CD4-positive, alpha-beta T cell treated with Interleukin-6 at 100 ng/mL for 8 hours (primary cell): ENCODE measurements at regions not wholly inside any gene's neighbourhood (a gene's known extent, or its start where the extent isn't known, plus 50 kb on each side); places are given as distances from the start of the nearest gene placed in this dataset.

Experiments used
- DNase-seq: peaks from one replicate; pipeline ENCODE4 v3.0.0-alpha.2; 2020; ENCODE audit warnings: mixed read lengths, low spot score

DNA sequence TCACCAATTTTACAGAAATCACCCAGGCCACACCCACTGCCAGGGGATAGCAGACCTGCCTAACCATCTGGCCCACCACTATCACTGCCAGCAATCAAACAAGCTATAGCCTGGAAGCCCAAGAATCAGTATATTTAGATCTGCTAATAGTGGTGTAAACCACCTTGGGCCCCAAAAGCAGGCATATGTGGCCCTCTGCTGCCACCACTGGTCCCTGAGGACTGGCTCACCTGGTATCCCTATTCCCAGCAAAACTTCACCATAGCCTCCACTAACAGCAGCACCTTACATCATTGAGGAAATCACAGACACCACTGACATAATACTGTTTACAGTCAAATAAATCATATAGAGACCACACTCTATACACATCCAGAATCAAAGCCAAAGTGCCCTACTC lies 880.4 kb upstream of the MAN1A1 start:
- no peak for DNase-seq

DNA sequence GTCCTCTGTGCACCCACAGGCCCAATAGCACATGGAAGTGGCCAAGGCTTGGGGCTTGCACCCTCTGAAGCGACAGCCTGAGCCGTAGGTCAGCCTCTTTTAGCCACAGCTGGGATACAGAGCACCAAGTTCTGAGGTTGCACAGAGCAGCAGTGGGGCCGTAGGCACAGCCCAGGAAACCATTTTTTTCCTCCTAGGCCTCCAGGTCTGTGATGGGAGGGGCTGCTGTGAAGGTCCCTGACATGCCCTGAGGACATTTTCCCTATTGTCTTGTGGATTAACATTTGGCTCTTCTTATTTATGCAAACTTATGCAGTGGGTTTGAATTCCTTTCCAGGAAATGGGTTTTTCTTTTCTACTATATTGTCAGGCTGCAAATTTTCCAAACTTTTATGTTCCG lies 878.7 kb upstream of the MAN1A1 start:
- no peak for DNase-seq

DNA sequence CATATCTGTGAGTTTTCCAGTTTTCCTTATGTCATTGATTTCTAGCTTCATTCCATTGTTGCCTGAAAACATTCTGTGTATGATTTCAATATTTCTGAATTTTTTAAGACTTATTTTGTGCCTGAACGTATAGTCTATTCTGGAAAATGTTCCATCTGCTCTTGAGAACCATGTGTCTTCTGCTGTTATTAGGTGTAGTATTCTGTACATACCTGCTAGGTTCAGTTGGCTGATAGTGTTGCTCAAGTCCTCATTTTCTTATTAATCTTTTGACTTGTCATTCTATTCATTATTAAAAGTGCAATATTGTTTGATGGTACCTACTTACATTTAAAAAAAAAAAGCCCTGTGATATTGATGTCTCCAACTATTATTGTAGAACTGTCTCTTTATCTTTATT lies 869.8 kb upstream of the MAN1A1 start:
- no peak for DNase-seq

DNA sequence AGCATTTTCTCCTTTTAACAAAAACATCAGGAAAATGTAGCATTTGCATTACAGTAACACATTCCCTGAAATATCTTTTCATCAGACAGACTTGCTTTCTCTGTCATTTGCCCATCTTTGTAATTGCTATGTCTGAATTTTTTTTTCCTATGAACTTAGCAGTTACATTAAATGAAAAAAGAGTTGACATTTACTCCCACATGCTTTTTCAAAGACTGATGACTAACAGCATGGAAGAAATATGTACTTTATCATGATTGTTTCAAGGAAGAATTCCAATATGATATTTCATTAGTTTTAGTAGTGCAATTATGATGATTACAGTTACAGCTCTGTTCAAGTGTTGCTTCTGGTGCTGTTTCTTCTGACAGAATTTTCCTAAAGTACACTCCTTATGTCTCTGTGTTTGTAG lies 864.5 kb upstream of the MAN1A1 start:
- DNase-seq, result no peak

DNA sequence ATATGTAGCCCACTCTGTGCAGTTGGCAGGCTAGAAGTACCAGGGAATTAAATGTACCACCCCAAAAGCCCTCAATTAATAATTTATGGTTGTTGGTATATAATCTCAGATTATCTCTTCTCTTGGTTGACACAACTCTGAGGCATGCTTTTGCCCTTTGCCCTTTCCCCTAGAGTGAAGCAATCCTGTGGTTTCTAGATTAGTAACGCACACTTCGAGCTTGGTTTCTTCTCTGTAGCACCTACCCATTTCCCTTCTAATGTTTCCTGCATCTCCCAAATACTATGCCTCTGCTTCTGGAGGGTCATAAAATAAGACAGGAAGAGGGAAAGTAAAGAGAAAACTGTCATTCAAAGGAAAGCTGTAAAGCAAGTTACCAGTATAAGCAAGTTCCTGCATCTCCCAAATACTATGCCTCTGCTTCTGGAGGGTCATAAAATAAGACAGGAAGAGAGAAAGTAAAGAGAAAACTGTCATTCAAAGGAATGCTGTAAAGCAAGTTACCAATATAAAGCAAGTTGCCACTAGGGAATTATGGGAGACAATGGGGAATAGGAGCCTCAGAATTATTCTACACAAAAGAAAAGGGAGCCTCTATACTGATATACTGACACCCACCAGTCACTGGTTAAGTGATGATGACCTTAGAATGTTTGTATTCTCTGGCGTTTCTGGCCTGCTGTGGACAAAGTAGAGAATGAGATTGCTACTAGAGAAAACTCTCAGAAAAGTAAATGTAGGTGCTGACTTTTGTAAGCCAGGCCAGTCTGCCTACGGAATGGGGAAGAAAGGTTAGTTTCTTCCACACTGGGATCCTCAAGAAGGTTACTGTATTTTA lies 862.6 kb upstream of the MAN1A1 start:
- no peak for DNase-seq

DNA sequence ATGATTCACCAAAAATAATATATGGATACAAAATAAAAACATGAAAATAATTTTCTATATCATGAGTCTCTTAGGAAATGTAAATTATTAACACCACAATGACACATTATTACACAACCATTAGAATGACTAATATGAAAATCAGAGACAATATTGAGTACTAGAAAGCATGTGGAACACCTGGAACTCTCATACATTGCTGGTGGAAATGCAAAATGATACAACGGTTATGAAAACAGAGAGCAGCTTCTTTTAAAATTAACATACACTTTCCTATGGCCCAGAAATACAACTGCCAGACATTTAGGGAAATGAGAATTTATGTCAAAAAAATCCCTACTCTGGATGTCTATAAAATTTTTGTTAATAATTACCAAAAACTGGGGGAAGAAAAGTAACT lies 853.3 kb upstream of the MAN1A1 start:
- DNase-seq, result no peak

DNA sequence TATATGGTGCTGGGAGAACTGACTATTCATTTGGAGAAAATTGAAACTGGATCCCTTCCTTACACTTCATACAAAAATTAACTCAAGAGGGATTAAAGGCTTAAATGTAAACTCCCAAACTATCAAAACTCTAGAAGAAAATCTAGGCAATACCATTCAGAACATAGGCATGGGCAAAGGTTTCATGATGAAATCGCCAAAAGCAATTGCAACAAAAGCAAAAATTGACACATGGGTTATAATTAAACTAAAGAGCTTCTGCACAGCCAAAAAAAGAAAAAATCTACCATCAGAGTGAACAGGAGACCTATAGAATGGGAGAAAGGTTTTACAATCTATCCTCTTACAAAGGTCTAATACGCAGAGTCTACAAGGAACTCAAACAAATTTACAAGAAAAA lies 851.3 kb upstream of the MAN1A1 start:
- no peak for DNase-seq

DNA sequence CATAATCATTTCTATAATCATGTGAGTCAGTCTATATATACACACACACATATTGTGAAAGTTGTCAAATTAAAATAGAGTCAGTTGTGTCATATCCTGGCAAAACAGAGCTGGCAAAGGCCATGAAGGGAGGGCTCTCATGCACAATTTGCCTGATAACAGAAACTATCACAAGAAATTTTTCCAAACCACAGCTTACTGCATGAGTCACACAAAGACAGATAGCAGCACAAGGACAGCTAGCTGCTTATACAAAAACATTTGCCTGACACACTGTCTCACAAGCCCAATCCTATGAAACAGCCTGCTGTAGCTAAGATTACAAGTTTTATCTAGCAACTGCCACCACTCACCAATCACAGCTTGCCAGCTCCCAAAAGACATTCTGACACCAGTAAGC lies 848.5 kb upstream of the MAN1A1 start:
- DNase-seq, result no peak

DNA sequence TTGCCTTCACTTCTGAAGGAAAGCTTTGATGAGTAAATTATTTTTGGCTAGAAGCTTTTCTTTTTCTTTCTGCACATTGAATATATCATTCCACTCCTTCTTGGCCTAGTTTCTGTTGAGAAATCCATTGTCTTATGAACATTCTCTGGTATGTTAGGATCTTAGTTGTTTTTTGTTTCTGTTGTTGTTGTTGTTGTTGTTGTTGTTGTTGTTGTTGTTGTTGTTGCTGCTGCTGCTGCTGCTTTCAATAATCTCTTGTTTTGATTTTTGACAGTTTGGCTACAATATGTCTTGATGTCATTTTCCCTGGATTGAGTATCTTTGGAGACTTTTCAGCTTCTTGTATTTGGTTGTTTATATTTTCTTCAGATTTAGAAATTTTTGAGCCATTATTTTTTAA lies 836.5 kb upstream of the MAN1A1 start:
- no peak for DNase-seq

DNA sequence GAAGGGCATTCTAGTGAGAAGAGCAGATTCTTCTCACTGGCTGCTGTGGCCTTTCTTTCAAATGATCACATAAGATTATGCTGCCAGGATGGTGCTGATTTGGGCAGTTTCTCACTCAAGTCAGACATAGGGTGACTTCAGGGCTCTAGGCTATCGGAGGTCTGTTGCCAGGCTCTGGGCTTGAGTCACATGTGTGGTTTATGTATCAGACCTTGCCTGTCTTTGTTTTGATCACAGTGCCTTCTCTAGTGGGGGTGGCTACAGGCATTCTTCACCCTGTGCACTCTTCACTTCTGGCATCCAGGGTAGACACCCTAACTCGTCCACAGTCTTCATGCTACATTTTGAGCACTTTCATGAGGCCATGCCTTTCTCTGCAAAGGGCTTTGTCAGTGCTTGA lies 823.7 kb upstream of the MAN1A1 start:
- no peak for DNase-seq

DNA sequence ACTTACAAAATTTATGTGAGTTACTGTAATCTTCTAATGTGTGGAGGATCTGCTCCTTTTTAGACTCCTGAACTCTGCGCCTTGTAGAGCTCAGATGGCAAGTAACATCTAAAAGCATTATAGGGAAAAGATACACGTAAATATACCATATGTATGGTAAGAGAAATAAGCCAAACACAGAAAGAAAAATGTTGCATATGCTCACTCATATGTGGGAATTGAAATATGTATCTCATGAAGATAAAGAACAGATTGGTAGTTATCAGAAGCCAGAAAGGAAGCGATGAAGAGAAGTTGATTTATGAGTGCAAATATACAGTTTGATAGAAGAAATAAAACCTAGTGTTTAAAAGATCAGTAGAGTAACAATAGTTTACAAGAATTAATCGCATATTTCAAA lies 815.0 kb upstream of the MAN1A1 start:
- DNase-seq, result no peak

DNA sequence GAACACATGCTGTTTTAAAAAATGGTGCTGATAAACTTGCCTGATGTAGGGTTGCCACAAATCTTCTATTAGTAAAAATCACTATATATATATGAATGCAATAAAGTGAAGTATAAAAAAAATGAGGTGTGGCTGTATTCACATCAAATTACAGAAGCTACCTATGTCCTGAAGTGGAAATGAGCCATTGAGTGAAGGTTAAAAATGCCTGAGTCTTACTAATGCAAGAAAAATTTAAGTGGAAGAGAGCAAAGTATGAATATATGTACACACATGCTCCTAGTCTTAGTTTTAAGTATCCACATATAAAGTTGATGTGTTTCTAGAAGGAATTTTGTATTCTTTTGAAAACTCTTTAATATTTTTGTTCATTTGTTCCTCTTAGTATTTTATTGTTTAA lies 808.3 kb upstream of the MAN1A1 start:
- no peak for DNase-seq

DNA sequence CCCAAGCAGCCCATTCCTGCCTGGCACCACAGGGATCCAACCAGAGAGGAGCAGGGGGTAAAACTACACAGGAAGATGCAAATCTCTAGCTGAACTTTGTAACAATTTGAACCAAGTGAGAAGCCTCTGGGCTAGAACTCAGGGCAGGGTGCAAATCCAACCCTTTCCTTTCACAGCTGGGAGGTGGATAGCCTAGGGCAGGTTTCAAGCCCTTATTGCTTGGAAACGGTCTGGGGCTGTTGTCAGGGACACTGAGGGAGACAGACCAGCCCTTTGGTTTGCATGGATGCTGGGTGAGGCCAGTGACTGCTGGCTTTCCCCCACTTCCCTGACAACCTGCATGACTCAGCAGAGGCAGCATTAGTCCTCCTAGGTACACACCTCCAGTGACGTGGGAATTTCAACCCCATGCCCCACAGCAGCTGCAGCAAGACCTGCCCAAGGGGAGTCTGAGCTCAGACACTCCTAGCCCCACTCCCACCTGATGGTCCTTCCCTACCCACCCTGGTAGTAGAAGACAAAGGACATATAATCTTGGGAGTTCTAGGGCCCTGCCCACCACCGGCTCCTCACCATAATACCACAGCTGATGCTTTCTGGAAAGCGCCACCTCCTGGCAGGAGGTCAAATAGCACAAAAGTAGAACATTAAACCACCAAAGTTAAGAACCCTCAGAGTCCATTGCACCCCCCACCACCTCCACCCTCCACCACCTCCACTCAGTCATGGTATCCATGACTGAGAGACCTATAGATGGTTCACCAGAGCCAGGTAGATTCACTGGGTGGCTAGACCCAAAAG lies 797.7 kb upstream of the MAN1A1 start:
- DNase-seq, result no peak

DNA sequence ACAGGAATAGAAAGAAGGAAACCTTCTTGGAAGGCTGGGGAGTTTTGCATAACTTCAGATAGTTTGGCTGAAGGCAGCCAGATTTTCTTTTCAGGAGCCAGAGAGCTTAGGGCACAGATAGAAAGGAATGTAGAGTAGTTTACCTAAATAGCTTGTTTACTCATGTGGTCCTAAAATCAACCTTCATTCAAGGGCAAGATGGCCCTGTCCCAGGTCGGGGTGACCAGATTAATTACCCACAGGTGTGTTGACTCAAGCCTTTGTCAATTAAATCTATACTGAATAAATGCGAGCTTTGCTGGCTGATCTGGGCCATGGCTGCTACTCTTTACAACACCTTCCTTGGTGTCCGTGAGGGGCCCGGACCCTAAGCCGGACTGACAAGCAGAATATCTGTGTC lies 792.0 kb upstream of the MAN1A1 start:
- no peak for DNase-seq

DNA sequence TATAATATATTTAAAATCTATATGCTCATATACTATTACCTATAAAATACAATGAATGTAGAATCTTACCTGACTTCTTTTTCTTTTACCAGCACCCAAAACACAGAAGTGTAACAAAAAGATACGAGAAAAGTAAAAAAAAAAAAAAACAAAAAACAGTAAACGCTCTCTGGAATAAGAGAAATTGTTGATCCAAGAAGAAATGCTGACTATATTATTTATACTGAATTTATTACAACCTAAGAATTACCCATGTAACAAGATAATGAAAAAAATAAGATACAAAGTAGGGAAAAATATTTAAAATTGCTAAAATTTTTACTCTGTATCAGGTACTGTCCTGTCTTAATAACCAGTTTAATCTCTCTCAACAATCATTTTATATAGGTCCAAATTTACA lies 787.9 kb upstream of the MAN1A1 start:
- DNase-seq, result no peak

DNA sequence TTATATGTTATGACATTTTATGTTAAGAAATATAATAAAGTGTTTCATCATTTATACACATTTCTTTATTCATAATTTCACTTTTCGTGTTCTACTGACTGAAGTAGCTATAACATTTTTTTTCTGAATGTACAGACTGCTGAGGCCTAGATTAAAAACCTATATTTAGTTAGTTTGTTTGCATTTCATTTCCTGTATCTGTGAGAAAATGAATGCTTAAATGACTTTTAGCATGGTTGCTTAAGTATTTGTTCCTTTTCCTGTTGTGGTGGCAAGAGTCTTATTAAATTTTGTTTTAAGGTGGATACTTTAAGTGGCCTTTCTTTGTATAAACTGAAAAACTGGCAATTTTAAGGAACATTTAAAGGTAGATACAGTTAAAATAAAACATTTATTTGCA lies 779.7 kb upstream of the MAN1A1 start:
- no peak for DNase-seq

DNA sequence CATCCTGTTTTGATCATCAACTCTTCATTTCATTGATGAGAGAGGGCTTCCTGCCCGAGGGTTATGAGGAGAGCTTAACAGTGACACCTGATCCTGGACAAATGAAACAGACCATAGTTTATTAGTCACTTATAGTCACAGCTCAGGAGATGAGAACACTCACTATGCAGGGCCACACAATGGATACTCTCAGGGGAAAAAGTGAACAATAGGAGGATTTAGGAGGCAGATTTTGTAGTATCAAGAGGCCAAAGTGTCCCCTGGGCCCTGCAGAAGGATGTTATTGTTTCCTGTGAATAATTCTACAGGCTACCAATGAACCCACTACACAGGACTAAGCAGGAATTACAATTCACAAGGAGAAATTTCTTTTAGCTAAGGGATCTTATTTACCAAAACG lies 772.8 kb upstream of the MAN1A1 start:
- no peak for DNase-seq

DNA sequence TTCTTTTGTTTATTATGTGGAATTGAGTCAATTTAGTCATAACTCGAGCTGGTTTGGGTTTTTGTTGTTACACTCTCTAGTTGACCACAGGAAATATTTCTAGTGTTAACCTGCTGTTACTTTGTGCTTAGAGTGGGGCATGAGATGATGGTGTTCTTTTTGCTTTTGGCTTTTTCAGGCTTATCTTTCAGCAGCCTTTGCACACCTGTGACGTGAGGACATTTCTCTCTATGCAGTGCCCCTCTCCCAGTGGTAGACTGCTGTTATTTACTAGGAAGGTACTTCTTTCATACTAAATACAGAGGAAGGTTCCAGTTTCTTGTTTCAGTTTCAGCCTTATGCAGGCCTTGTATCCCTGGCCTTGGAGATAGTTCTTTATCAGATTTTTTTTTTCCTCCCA lies 766.8 kb upstream of the MAN1A1 start:
- DNase-seq, result no peak

DNA sequence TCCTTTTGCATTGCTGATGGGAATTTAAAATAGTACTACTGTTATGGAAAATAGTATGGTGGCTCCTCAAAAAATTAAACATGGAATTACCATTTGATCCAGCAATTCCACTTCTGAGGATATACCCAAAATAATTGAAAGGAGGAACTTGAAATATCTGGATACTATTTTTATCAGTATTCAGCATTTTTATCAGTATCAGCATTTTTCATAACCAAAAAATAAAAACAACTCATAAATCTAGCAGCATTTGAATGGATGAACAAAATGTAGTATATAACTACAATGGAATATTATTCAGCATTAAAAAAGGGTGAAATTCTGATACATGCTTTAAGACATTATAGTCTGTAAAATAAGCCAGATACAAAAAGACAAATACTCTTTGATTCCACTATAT lies 763.4 kb upstream of the MAN1A1 start:
- no peak for DNase-seq

DNA sequence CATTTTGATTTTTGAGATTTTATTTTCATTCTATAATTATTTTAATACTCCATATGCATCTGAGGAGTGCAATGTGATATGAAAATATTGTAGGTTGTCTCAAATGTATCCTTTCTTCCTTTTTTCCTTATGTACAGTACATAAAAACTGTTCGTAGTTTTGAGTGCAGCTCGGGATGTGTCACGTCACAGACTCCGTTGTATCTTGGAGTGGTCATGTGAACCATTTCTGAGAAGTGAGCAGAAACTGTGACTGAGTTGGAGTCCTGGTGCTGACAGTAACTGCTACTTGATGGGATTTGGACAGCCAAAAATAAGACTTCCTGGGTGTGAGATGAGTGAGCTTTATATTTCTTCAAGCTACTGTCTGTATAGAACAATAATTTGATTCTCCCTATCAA lies 761.4 kb upstream of the MAN1A1 start:
- no peak for DNase-seq

DNA sequence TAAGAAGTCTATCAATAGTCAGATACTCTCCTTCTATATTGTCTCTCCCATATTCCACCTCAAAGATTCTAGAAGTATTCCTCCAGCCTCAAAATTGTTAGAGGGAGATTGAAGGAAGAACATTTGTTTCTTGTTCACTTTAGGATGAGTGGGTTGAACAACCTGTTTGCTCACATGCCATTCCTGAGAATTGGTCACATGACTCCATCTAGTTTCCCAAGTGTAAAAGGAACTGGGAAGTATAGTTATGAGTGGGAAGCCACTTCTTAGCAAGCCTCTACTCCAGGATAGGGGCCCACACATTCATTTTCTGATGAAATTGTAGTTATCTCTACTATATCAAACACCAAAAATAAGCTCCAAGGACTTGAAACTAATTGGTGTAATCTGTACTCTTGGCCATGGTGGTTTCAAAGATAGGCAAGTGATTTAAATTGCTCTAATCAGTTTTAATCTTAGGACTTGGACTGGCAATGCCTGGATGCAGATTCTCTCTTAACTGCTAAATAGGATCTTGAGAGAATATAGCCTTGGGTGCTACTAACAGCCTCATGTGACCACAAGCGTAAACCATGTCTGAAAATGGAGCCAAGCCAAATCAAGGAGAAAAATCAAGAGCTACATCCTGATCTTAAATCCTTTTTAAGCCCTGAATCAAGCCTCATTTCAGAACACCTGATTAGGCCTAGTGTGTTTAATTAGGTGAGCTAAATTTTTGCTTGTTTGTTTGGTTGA lies 758.7 kb upstream of the MAN1A1 start:
- DNase-seq, result no peak

DNA sequence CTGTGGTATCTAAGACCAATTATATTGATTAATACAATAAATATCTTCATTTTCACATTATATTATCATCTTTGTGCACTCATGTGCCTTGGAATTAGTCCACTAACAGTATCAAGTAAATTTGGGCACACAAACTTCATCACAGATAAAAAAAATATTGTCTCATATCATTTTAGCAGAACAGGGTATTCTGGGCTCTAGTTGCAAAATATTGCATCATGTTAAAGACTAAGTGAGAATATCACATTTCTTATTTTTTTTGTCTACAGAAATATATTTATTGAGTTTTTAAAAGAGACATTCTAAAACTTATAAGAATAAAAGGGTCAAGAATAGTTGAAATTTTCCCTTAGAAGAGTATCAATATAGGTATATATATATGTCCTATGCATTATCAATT lies 754.1 kb upstream of the MAN1A1 start:
- no peak for DNase-seq

DNA sequence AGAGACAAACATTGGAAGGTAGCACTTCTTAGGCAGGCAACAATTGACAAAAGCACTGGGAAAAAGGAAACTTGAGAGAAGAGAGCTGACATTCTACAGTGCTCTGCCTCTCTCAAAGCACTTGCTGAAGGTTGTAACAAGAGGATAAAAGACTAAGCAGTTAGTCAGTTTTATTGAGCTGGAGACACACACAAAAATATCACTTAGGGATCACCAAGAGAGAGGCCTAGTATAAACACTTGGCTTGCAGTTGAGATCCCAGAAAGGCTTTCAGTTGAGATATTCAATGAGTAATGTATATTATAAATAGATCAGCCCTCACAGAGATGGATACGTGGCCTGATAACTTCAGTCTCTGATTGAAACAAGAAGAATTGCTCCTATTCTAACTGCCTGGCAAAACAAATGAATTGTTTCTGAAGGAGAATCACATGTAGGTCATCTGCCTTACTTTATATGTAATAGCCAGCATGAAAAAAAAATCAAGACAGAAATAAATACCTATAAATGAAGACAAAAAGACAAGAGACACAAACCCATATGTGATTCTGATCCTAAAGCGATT lies 747.2 kb upstream of the MAN1A1 start:
- no peak for DNase-seq
